Neural cell (in vitro differentiated cells): ENCODE measurements at regions not wholly inside any gene's neighbourhood (a gene's known extent, or its start where the extent isn't known, plus 50 kb on each side); places are given as distances from the start of the nearest gene placed in this dataset.

Experiments used
- H2AFZ ChIP-seq: fragments of 200-600, 300-800 bp; sonication (generic), shearing (Covaris generic); 2 replicates; pipeline ENCODE4 v1.6.0; 2014; ENCODE audit warnings: low read depth, mild to moderate bottlenecking, antibody characterized with exemption, low read length, moderate library complexity
- H3F3A ChIP-seq: fragments of 200-600 bp; shearing (Covaris generic); 2 replicates; pipeline ENCODE4 v1.6.1; 2016; ENCODE audit warnings: mild to moderate bottlenecking, moderate library complexity, mixed read lengths, antibody characterized with exemption, low read length; ENCODE audit not compliant: insufficient read depth, poor library complexity, severe bottlenecking
- H3K27ac ChIP-seq: fragments of 200-600, 300-800 bp; sonication (generic), shearing (Covaris generic); 2 replicates; pipeline ENCODE4 v1.5.1; 2014; ENCODE audit warnings: mild to moderate bottlenecking, low read length, moderate library complexity
- H3K27me3 ChIP-seq: fragments of 300-800, 200-600 bp; sonication (generic), shearing (Covaris generic); 2 replicates; pipeline ENCODE4 v1.6.0; 2014; ENCODE audit warnings: mild to moderate bottlenecking, low read depth, low read length, moderate library complexity; ENCODE audit not compliant: insufficient read depth
- H3K36me3 ChIP-seq: fragments of 300-800, 200-600 bp; sonication (generic), shearing (Covaris generic); 2 replicates; pipeline ENCODE4 v1.5.1; 2014; ENCODE audit warnings: mild to moderate bottlenecking, antibody characterized with exemption, low read length, moderate library complexity; ENCODE audit not compliant: insufficient read depth
- H3K4me2 ChIP-seq: fragments of 300-800, 200-600 bp; sonication (generic), shearing (Covaris generic); 2 replicates; pipeline ENCODE4 v1.6.0; 2014; ENCODE audit warnings: mild to moderate bottlenecking, low read length
- H3K4me3 ChIP-seq: fragments of 300-800, 200-600 bp; sonication (generic), shearing (Covaris generic); 2 replicates; pipeline ENCODE4 v1.5.1; 2014; ENCODE audit warnings: mild to moderate bottlenecking, low read length, moderate library complexity
- H3K79me2 ChIP-seq: fragments of 200-600 bp; shearing (Covaris generic); replicated peaks from 2 replicates; pipeline ENCODE4 v1.6.0; 2014; ENCODE audit warnings: mild to moderate bottlenecking, low read length, moderate library complexity; ENCODE audit not compliant: insufficient read depth
- H3K9ac ChIP-seq: fragments of 300-800, 200-600 bp; sonication (generic), shearing (Covaris generic); 2 replicates; pipeline ENCODE4 v1.6.1; 2016; ENCODE audit warnings: mild to moderate bottlenecking, low read length, mixed read lengths
- H3K9me2 ChIP-seq: fragments of 200-600 bp; shearing (Covaris generic); 2 replicates; pipeline ENCODE4 v1.6.1; 2016; ENCODE audit warnings: mild to moderate bottlenecking, low read length, mixed read lengths; ENCODE audit not compliant: insufficient read depth
- H3K9me3 ChIP-seq: fragments of 200-600, 300-800 bp; sonication (generic), shearing (Covaris generic); 2 replicates; pipeline ENCODE4 v1.6.1; 2016; ENCODE audit warnings: mild to moderate bottlenecking, mixed run types, low read length, moderate library complexity, mixed read lengths
- H4K20me1 ChIP-seq: fragments of 200-600 bp; shearing (Covaris generic); 2 replicates; pipeline ENCODE4 v1.6.1; 2016; ENCODE audit warnings: mild to moderate bottlenecking, mixed run types; ENCODE audit not compliant: insufficient read depth
- CTCF ChIP-seq: fragments of 450-650 bp; IDR thresholded peaks from 2 replicates; pipeline ENCODE4 v1.5.1; 2014; ENCODE audit warnings: antibody characterized with exemption, mild to moderate bottlenecking, moderate library complexity; ENCODE audit not compliant: poor library complexity, severe bottlenecking
- EP300 ChIP-seq: fragments of 450-650 bp; conservative IDR thresholded peaks from 2 replicates; pipeline ENCODE4 v1.6.1; 2014; ENCODE audit warnings: antibody characterized with exemption, mild to moderate bottlenecking, moderate library complexity; ENCODE audit not compliant: poor library complexity, severe bottlenecking
- EZH2 ChIP-seq: fragments of 200-600, 300-800 bp; shearing (Covaris generic), sonication (generic); IDR thresholded peaks from 2 replicates; pipeline ENCODE4 v1.6.1; 2014; ENCODE audit warnings: antibody characterized with exemption, low read length, borderline replicate concordance, mild to moderate bottlenecking; ENCODE audit not compliant: insufficient read depth, poor library complexity, severe bottlenecking
- MXI1 ChIP-seq: fragments of 450-650 bp; conservative IDR thresholded peaks from 2 replicates; pipeline ENCODE4 v1.6.1; 2014; ENCODE audit warnings: antibody characterized with exemption, mild to moderate bottlenecking; ENCODE audit not compliant: poor library complexity, severe bottlenecking
- POLR2AphosphoS5 ChIP-seq: IDR thresholded peaks from 2 replicates; pipeline ENCODE4 v1.6.1; 2012
- RAD21 ChIP-seq: fragments of 450-650 bp; conservative IDR thresholded peaks from 2 replicates; pipeline ENCODE4 v1.6.1; 2014; ENCODE audit warnings: antibody characterized with exemption, mild to moderate bottlenecking, moderate library complexity
- REST ChIP-seq: IDR thresholded peaks from 2 replicates; pipeline ENCODE4 v1.6.1; 2012; ENCODE audit warnings: borderline replicate concordance
- SMC3 ChIP-seq: fragments of 450-650 bp; conservative IDR thresholded peaks from 2 replicates; pipeline ENCODE4 v1.6.1; 2014; ENCODE audit warnings: antibody characterized with exemption, mild to moderate bottlenecking, moderate library complexity; ENCODE audit not compliant: poor library complexity
- TAF1 ChIP-seq: IDR thresholded peaks from 2 replicates; pipeline ENCODE4 v1.6.1; 2012; ENCODE audit warnings: low read depth

- no peaks in the 10 kb centered on the region for H3K36me3 ChIP-seq
- no peak for TF ChIP-seq EZH2
- no peak for TF ChIP-seq TAF1
- TF ChIP-seq RAD21 = no peak
- no peak overlapping the region for H3K4me3 ChIP-seq
- no peak overlapping the region for H3K9ac ChIP-seq
- no peaks in the 10 kb centered on the region for H3K9me2 ChIP-seq
- H3K9me3 ChIP-seq = no peaks in the 10 kb centered on the region
- no peak overlapping the region for H2AFZ ChIP-seq
- H3K79me2 ChIP-seq = no peaks in the 10 kb centered on the region
- no peak overlapping the region for H3K4me2 ChIP-seq
- H3K27ac ChIP-seq = no peak overlapping the region
- no peaks in the 10 kb centered on the region for H3F3A ChIP-seq
- no peaks in the 10 kb centered on the region for H3K27me3 ChIP-seq
- H4K20me1 ChIP-seq = no peaks in the 10 kb centered on the region
Measured at GRCh38 chrX:23251043-23251442, 83.6 kb upstream of the PTCHD1 start.

- H4K20me1 ChIP-seq = no peaks in the 10 kb centered on the region
- no peaks in the 10 kb centered on the region for H3K36me3 ChIP-seq
- no peak overlapping the region for H3K4me2 ChIP-seq
- H3F3A ChIP-seq = no peaks in the 10 kb centered on the region
- H3K27ac ChIP-seq = no peak overlapping the region
- H3K4me3 ChIP-seq = no peak overlapping the region
- no peak for TF ChIP-seq CTCF
- TF ChIP-seq EP300 = no peak
- TF ChIP-seq REST = no peak
- no peak for TF ChIP-seq POLR2AphosphoS5
- TF ChIP-seq SMC3 = no peak
- no peak for TF ChIP-seq TAF1
- no peak for TF ChIP-seq EZH2
- TF ChIP-seq MXI1 = no peak
- TF ChIP-seq RAD21 = no peak
- no peaks in the 10 kb centered on the region for H3K79me2 ChIP-seq
- no peak overlapping the region for H2AFZ ChIP-seq
- H3K9ac ChIP-seq = no peak overlapping the region
- H3K9me3 ChIP-seq = no peaks in the 10 kb centered on the region
- H3K27me3 ChIP-seq = no peaks in the 10 kb centered on the region
- no peaks in the 10 kb centered on the region for H3K9me2 ChIP-seq
Measured at GRCh38 chrX:23263892-23264291, 70.8 kb upstream of the PTCHD1 start.

- TF ChIP-seq EZH2 (no peak), SMC3 (no peak), EP300 (no peak), MXI1 (no peak), REST (no peak), RAD21 (no peak), CTCF (no peak), TAF1 (no peak), POLR2AphosphoS5 (no peak)
- Histone ChIP-seq H3K4me2 (no peak overlapping the region), H3K36me3 (no peaks in the 10 kb centered on the region), H4K20me1 (no peaks in the 10 kb centered on the region), H3K9me3 (no peaks in the 10 kb centered on the region), H3K9me2 (no peaks in the 10 kb centered on the region), H3K9ac (no peak overlapping the region), H3K4me3 (no peak overlapping the region), H3K27ac (no peak overlapping the region), H3F3A (no peaks in the 10 kb centered on the region), H2AFZ (no peak overlapping the region), H3K27me3 (no peaks in the 10 kb centered on the region), H3K79me2 (no peaks in the 10 kb centered on the region)
Measured at GRCh38 chrX:23269923-23270322, 64.7 kb upstream of the PTCHD1 start.
